Gastrocnemius medialis (tissue), 4 donors: ENCODE measurements at regions not wholly inside any gene's neighbourhood (a gene's known extent, or its start where the extent isn't known, plus 50 kb on each side); places are given as distances from the start of the nearest gene placed in this dataset.
"Not testable (repeated sequence)": the region's sequence is repeated elsewhere in the genome, so short reads cannot be mapped to it uniquely, and the experiment has no call there.

Source experiments
- CTCF ChIP-seq, 5 experiments: fragments of 450-650 bp in 3 of 5; fragments of 200-600 bp in 2 of 5; sonication (generic) in 2 of 5; IDR thresholded peaks in 4 of 5; conservative IDR thresholded peaks in 1 of 5; 1 replicate in 4 of 5; 2 replicates in 1 of 5; pipeline ENCODE4 v1.5.1; 2016 to 2019; ENCODE audit warnings: antibody characterized with exemption in 5 of 5, mild to moderate bottlenecking in 3 of 5, moderate library complexity in 3 of 5
- POLR2A ChIP-seq, 2 donors: fragments of 450-650 bp; IDR thresholded peaks; one replicate each; pipeline ENCODE4 v1.6.1; 2017; ENCODE audit warnings: antibody characterized with exemption in 2 of 2, mild to moderate bottlenecking in 2 of 2, moderate library complexity in 2 of 2

DNA sequence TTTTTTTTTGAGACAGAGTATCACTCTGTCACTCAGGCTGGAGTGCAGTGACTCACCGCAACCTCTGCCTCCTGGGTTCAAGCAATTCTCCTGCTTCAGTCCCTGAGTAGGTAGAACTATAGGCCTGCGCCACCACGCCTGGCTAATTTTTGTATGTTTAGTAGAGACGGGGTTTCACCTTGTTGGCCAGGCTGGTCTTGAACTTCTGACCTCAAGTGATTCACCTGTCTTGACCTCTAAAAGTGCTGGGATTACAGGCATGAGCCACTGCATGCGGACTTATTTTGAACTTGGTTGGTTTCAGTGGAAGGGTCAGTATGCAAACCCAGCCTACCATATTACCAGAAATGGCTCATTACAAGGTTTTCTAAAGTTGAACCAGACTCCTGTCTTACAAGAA is 61.6 kb upstream of the GBA3 start:
- TF ChIP-seq CTCF (IDR thresholded peaks at IDR 0.05 in 4 of 5, conservative IDR thresholded peaks at IDR 0.05 in 1 of 5); POLR2A (IDR thresholded peaks at IDR 0.05): not testable (repeated sequence)
